ENCODE measurements at regions not wholly inside any gene's neighbourhood (a gene's known extent, or its start where the extent isn't known, plus 50 kb on each side); places are given as distances from the start of the nearest gene placed in this dataset.

- DNase-seq (ENCODE audit: low read depth) (peak; percentile 67), FAIRE-seq (no peak)
- Mint-ChIP-seq H3K27me3 (ENCODE audit: low read depth, unreplicated experiment) (no peaks in the 10 kb centered on the region), H3K27ac (ENCODE audit: unreplicated experiment) (no peak overlapping the region), H3K9me3 (ENCODE audit: unreplicated experiment) (no peaks in the 10 kb centered on the region), H3K4me3 (ENCODE audit: unreplicated experiment) (no peak overlapping the region), H3K4me1 (ENCODE audit: low read depth, unreplicated experiment) (no peaks in the 10 kb centered on the region), H3K36me3 (ENCODE audit: low read depth, unreplicated experiment) (no peaks in the 10 kb centered on the region)
- no peak overlapping the region for H3K9ac ChIP-seq (ENCODE audit: low read length)
- H3K79me2 ChIP-seq (ENCODE audit: insufficient read depth, low read length), result no peaks in the 10 kb centered on the region
- no peak overlapping the region for H3K4me3 ChIP-seq (ENCODE audit: insufficient read depth, low read depth, low read length)
- H3K36me3 ChIP-seq (ENCODE audit: insufficient read depth, low read length), result no peaks in the 10 kb centered on the region
- peak overlapping the region; percentile 15 for H3K27ac ChIP-seq (ENCODE audit: low read depth, low read length)
- peak overlapping the region; percentile 17 for H3K4me2 ChIP-seq (ENCODE audit: low read length)
- H3K27me3 ChIP-seq (ENCODE audit: insufficient read depth, low read length), result no peaks in the 10 kb centered on the region
- peaks cover 15% of the 10 kb centered on the region for H3K4me1 ChIP-seq (ENCODE audit: insufficient read depth, low read length)
- H2AFZ ChIP-seq (ENCODE audit: low read depth, low read length), result no peak overlapping the region
- H4K20me1 ChIP-seq (ENCODE audit: insufficient read depth, low read length), result no peaks in the 10 kb centered on the region
- H3K9me3 ChIP-seq (ENCODE audit: insufficient read depth, low read depth, low read length), result no peaks in the 10 kb centered on the region
- TF ChIP-seq EZH2 (IDR thresholded peaks at IDR 0.05; ENCODE audit: insufficient read depth, low read length), result no peak
- no peak for TF ChIP-seq CTCF (IDR thresholded peaks at IDR 0.05; ENCODE audit: insufficient read depth, low read depth, low read length)
Observed at GRCh38 chr7:69365651-69366192, 232.6 kb upstream of the AUTS2 start.

- no peak overlapping the region for H3K4me3 Mint-ChIP-seq (ENCODE audit: unreplicated experiment)
- no peaks in the 10 kb centered on the region for H3K4me1 Mint-ChIP-seq (ENCODE audit: low read depth, unreplicated experiment)
- H3K9me3 Mint-ChIP-seq (ENCODE audit: unreplicated experiment), result no peaks in the 10 kb centered on the region
- Histone ChIP-seq H3K9me3 (ENCODE audit: insufficient read depth, low read depth, low read length) (no peaks in the 10 kb centered on the region), H3K27ac (ENCODE audit: low read depth, low read length) (peak overlapping the region; percentile 50), H3K4me1 (ENCODE audit: insufficient read depth, low read length) (peaks cover 15% of the 10 kb centered on the region), H3K4me2 (ENCODE audit: low read length) (peak overlapping the region; percentile 42), H3K4me3 (ENCODE audit: insufficient read depth, low read depth, low read length) (no peak overlapping the region), H3K9ac (ENCODE audit: low read length) (no peak overlapping the region), H4K20me1 (ENCODE audit: insufficient read depth, low read length) (no peaks in the 10 kb centered on the region), H3K36me3 (ENCODE audit: insufficient read depth, low read length) (no peaks in the 10 kb centered on the region), H3K27me3 (ENCODE audit: insufficient read depth, low read length) (no peaks in the 10 kb centered on the region), H3K79me2 (ENCODE audit: insufficient read depth, low read length) (no peaks in the 10 kb centered on the region), H2AFZ (ENCODE audit: low read depth, low read length) (no peak overlapping the region)
- TF ChIP-seq CTCF (IDR thresholded peaks at IDR 0.05; ENCODE audit: insufficient read depth, low read depth, low read length) (no peak), EZH2 (IDR thresholded peaks at IDR 0.05; ENCODE audit: insufficient read depth, low read length) (no peak)
- DNase-seq (ENCODE audit: low read depth) (peak; percentile 85), FAIRE-seq (peak; percentile 29)
- H3K27me3 Mint-ChIP-seq (ENCODE audit: low read depth, unreplicated experiment), result no peaks in the 10 kb centered on the region
- no peaks in the 10 kb centered on the region for H3K36me3 Mint-ChIP-seq (ENCODE audit: low read depth, unreplicated experiment)
- H3K27ac Mint-ChIP-seq (ENCODE audit: unreplicated experiment), result no peak overlapping the region
Observed at GRCh38 chr7:69367780-69368179, 230.5 kb upstream of the AUTS2 start.

Data from astrocyte (in vitro differentiated cells and primary cell).